ENCODE measurements at regions not wholly inside any gene's neighbourhood (a gene's known extent, or its start where the extent isn't known, plus 50 kb on each side); places are given as distances from the start of the nearest gene placed in this dataset.

GRCh38 chrX:46310815-46311497 is 234.3 kb downstream of the ZNF674 start:
- DNase-seq (ENCODE audit: low read depth, low spot score) (no peak), FAIRE-seq (peak; percentile 67)
- Histone ChIP-seq H3K9me1 (ENCODE audit: control insufficient read depth, extremely low read depth, insufficient read depth, low read length) (no peaks in the 10 kb centered on the region), H3K27ac (ENCODE audit: control insufficient read depth, insufficient read depth, low read length) (peak overlapping the region; percentile 38), H3K4me1 (ENCODE audit: control insufficient read depth, extremely low read depth, insufficient read depth, low read length) (peaks cover 22% of the 10 kb centered on the region), H4K20me1 (ENCODE audit: control insufficient read depth, extremely low read depth, insufficient read depth, low read length) (no peaks in the 10 kb centered on the region), H3K36me3 (ENCODE audit: control insufficient read depth in 2 of 2, extremely low read depth in 1 of 2, insufficient read depth in 2 of 2, low read length in 2 of 2) (no peaks in the 10 kb centered on the region), H3K9me3 (ENCODE audit: control insufficient read depth, low read depth, low read length) (peaks cover 3% of the 10 kb centered on the region), H3K27me3 (ENCODE audit: control insufficient read depth, extremely low read depth, insufficient read depth, low read length) (no peaks in the 10 kb centered on the region), H3K4me3 (ENCODE audit: control insufficient read depth in 2 of 3, extremely low read depth in 1 of 3, insufficient read depth in 2 of 3, low read depth in 1 of 3, low read length in 3 of 3) (peak overlapping the region in 2 of 3 experiments; percentile 13 to 36), H3K4me2 (ENCODE audit: control insufficient read depth, extremely low read depth, insufficient read depth, low read depth, low read length) (peak overlapping the region; percentile 68), H2AFZ (ENCODE audit: control insufficient read depth, low read length) (peak overlapping the region; percentile 36), H3K9ac (ENCODE audit: control insufficient read depth, extremely low read depth, insufficient read depth, low read length) (no peak overlapping the region), H3K79me2 (ENCODE audit: control insufficient read depth, insufficient read depth, low read length) (no peaks in the 10 kb centered on the region)
- dilution Hi-C loops (cut with MboI; ENCODE audit: extremely low pct_ligation_motif_present, low sequenced_read_pairs), result no loop called here
- no peak for TF ChIP-seq CTCF (optimal IDR thresholded peaks at IDR 0.05 in 1 of 3, IDR thresholded peaks at IDR 0.05 in 1 of 3, conservative IDR thresholded peaks at IDR 0.05 in 1 of 3; ENCODE audit: extremely low read depth in 1 of 3, insufficient read depth in 2 of 3, low read length in 3 of 3)
- no peak for TF ChIP-seq EZH2 (IDR thresholded peaks at IDR 0.05; ENCODE audit: low read length)

- TF ChIP-seq CTCF (optimal IDR thresholded peaks at IDR 0.05 in 1 of 3, IDR thresholded peaks at IDR 0.05 in 1 of 3, conservative IDR thresholded peaks at IDR 0.05 in 1 of 3; ENCODE audit: extremely low read depth in 1 of 3, insufficient read depth in 2 of 3, low read length in 3 of 3), result no peak
- no peak for TF ChIP-seq EZH2 (IDR thresholded peaks at IDR 0.05; ENCODE audit: low read length)
- no peaks in the 10 kb centered on the region for H3K9me1 ChIP-seq (ENCODE audit: control insufficient read depth, extremely low read depth, insufficient read depth, low read length)
- H3K27me3 ChIP-seq (ENCODE audit: control insufficient read depth, extremely low read depth, insufficient read depth, low read length), result no peaks in the 10 kb centered on the region
- peaks cover 5% of the 10 kb centered on the region for H3K9me3 ChIP-seq (ENCODE audit: control insufficient read depth, low read depth, low read length)
- H3K36me3 ChIP-seq (ENCODE audit: control insufficient read depth in 2 of 2, extremely low read depth in 1 of 2, insufficient read depth in 2 of 2, low read length in 2 of 2), result no peaks in the 10 kb centered on the region
- H3K9ac ChIP-seq (ENCODE audit: control insufficient read depth, extremely low read depth, insufficient read depth, low read length), result no peak overlapping the region
- dilution Hi-C loops (cut with MboI; ENCODE audit: extremely low pct_ligation_motif_present, low sequenced_read_pairs), result no loop called here
- H3K4me1 ChIP-seq (ENCODE audit: control insufficient read depth, extremely low read depth, insufficient read depth, low read length), result peaks cover 22% of the 10 kb centered on the region
- H3K4me2 ChIP-seq (ENCODE audit: control insufficient read depth, extremely low read depth, insufficient read depth, low read depth, low read length), result peak overlapping the region; percentile 26
- DNase-seq (ENCODE audit: low read depth, low spot score) (no peak), FAIRE-seq (no peak)
- H3K27ac ChIP-seq (ENCODE audit: control insufficient read depth, insufficient read depth, low read length), result no peak overlapping the region
- H3K79me2 ChIP-seq (ENCODE audit: control insufficient read depth, insufficient read depth, low read length), result no peaks in the 10 kb centered on the region
- no peak overlapping the region for H3K4me3 ChIP-seq (ENCODE audit: control insufficient read depth in 2 of 3, extremely low read depth in 1 of 3, insufficient read depth in 2 of 3, low read depth in 1 of 3, low read length in 3 of 3)
- H2AFZ ChIP-seq (ENCODE audit: control insufficient read depth, low read length), result no peak overlapping the region
- no peaks in the 10 kb centered on the region for H4K20me1 ChIP-seq (ENCODE audit: control insufficient read depth, extremely low read depth, insufficient read depth, low read length)
Observed at GRCh38 chrX:46308110-46308509, 237.1 kb downstream of the ZNF674 start.
